ENCODE measurements at regions not wholly inside any gene's neighbourhood (a gene's known extent, or its start where the extent isn't known, plus 50 kb on each side); places are given as distances from the start of the nearest gene placed in this dataset.

DNA sequence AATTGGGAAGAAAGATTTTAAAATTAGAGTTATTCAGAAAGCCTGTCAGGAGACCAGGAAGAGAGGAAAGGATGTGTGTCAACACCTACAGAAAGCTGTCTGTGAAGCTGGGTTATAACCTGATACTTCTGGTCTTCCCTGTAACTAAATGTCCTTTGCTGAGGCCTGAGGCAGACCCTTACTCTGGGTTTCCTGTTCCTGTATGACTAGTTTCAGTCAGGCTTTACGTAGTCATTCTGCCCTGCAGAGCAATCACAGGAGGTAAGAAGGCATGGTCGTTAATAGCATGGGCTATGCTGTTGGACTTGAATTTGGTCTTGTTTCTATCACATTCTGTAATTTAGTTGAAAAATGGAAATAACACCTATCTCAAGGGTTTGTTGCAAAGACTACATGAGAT is 110.5 kb upstream of the IGFBP7 start:
- TF ChIP-seq, protein P1, sequence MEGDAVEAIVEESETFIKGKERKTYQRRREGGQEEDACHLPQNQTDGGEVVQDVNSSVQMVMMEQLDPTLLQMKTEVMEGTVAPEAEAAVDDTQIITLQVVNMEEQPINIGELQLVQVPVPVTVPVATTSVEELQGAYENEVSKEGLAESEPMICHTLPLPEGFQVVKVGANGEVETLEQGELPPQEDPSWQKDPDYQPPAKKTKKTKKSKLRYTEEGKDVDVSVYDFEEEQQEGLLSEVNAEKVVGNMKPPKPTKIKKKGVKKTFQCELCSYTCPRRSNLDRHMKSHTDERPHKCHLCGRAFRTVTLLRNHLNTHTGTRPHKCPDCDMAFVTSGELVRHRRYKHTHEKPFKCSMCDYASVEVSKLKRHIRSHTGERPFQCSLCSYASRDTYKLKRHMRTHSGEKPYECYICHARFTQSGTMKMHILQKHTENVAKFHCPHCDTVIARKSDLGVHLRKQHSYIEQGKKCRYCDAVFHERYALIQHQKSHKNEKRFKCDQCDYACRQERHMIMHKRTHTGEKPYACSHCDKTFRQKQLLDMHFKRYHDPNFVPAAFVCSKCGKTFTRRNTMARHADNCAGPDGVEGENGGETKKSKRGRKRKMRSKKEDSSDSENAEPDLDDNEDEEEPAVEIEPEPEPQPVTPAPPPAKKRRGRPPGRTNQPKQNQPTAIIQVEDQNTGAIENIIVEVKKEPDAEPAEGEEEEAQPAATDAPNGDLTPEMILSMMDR (IDR thresholded peaks at IDR 0.05): no peak
- TF ChIP-seq POLR2A (IDR thresholded peaks at IDR 0.05) (no peak), EP300 (IDR thresholded peaks at IDR 0.05) (no peak)
